SU-DHL-6 (cell line): ENCODE measurements at regions not wholly inside any gene's neighbourhood (a gene's known extent, or its start where the extent isn't known, plus 50 kb on each side); places are given as distances from the start of the nearest gene placed in this dataset.

Source experiments
- H2AFZ ChIP-seq: fragments of 200-600 bp; sonication (generic); 2 replicates; pipeline ENCODE4 v1.6.1; 2014; ENCODE audit warnings: low read depth, mild to moderate bottlenecking, moderate library complexity, mixed read lengths, antibody characterized with exemption, low read length; ENCODE audit not compliant: severe bottlenecking
- H3F3A ChIP-seq: fragments of 200-600 bp; shearing (Covaris generic); 2 replicates; pipeline ENCODE4 v1.6.0; 2016; ENCODE audit warnings: antibody characterized with exemption, mild to moderate bottlenecking; ENCODE audit not compliant: insufficient read depth
- H3K27ac ChIP-seq: fragments of 200-600 bp; sonication (generic); 2 replicates; pipeline ENCODE4 v1.5.1; 2016; ENCODE audit warnings: low read depth, mild to moderate bottlenecking, low read length, moderate library complexity, mixed read lengths
- H3K27me3 ChIP-seq: fragments of 200-600 bp; sonication (generic), shearing (Covaris generic); 2 replicates; pipeline ENCODE4 v1.6.0; 2014; ENCODE audit warnings: mild to moderate bottlenecking, low read length
- H3K36me3 ChIP-seq: fragments of 200-600 bp; sonication (generic); 2 replicates; pipeline ENCODE4 v1.6.1; 2014; ENCODE audit warnings: mild to moderate bottlenecking, low read length, mixed read lengths
- H3K4me2 ChIP-seq: fragments of 300-600, 200-600 bp; shearing (Covaris generic), sonication (generic); 2 replicates; pipeline ENCODE4 v1.6.0; 2014; ENCODE audit warnings: low read length, low read depth, mild to moderate bottlenecking; ENCODE audit not compliant: poor library complexity, severe bottlenecking
- H3K4me3 ChIP-seq: fragments of 200-600 bp; sonication (generic); 2 replicates; pipeline ENCODE4 v1.5.1; 2014; ENCODE audit warnings: antibody characterized with exemption, low read length, mild to moderate bottlenecking, mixed read lengths; ENCODE audit not compliant: insufficient read depth, poor library complexity, severe bottlenecking
- H3K79me2 ChIP-seq: fragments of 200-600 bp; sonication (generic); 2 replicates; pipeline ENCODE4 v1.6.1; 2014; ENCODE audit warnings: mild to moderate bottlenecking, low read length, moderate library complexity; ENCODE audit not compliant: insufficient read depth
- H3K9ac ChIP-seq: fragments of 200-600 bp; sonication (generic); 2 replicates; pipeline ENCODE4 v1.7.0; 2014; ENCODE audit warnings: mild to moderate bottlenecking, low read length
- H3K9me2 ChIP-seq: fragments of 200-600 bp; sonication (generic); replicated peaks from 2 replicates; pipeline ENCODE4 v1.6.1; 2014; ENCODE audit warnings: low read length; ENCODE audit not compliant: insufficient read depth
- H3K9me3 ChIP-seq: fragments of 200-600 bp; sonication (generic); 2 replicates; pipeline ENCODE4 v1.6.1; 2014; ENCODE audit warnings: low read length, mixed read lengths; ENCODE audit not compliant: insufficient read depth
- H4K20me1 ChIP-seq: fragments of 200-600 bp; sonication (generic); 2 replicates; pipeline ENCODE4 v1.6.1; 2014; ENCODE audit warnings: low read depth, mild to moderate bottlenecking, antibody characterized with exemption, low read length, moderate library complexity, mixed read lengths
- EZH2phosphoT487 ChIP-seq: fragments of 200-600 bp; sonication (generic), shearing (Covaris generic); conservative IDR thresholded peaks from 2 replicates; pipeline ENCODE4 v1.6.1; 2018; ENCODE audit warnings: mild to moderate bottlenecking, antibody characterized with exemption, low read length, moderate library complexity, mixed read lengths
- TF ChIP-seq, protein P1 (sequence below): fragments of 200-600 bp; sonication (generic); IDR thresholded peaks from one replicate; pipeline ENCODE4 v1.5.1; 2017; ENCODE audit warnings: antibody characterized with exemption, mild to moderate bottlenecking, low read length, moderate library complexity; ENCODE audit not compliant: insufficient read depth, poor library complexity, severe bottlenecking

DNA sequence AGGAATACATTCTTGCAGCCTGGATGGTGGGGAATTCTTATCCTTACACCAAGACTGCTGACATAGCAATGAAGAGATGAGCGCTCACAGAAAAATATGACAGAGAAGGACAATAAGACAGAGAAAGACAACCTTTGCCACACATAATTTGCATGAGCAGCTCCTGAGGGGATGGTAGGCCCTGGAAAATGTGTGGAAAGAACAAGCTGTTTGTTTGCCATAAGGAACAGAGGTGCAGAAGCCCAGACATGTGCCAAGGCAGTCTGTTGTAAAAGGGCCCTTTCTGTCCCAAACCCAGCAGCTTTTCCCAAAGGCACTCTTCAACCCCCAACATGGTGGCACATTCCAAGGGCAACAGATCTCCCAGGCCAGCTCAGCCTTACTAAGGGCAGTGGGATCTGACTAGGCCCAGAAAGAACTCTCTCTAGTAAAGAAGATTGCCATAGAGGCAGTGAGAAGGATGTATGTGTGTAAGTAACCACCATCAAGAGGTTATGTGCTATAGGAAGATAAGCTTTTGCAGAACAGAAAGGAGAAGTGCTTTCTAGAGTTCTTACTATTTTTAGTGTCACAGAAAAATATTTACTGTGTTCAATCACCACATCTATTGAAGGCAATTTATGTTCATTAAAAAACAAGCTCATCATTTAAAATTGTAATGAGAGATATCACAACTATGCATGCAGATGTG lies 287.0 kb upstream of the RASGEF1B start:
- Histone ChIP-seq H3K9ac (no peak overlapping the region), H3K36me3 (no peaks in the 10 kb centered on the region), H2AFZ (no peak overlapping the region), H3K9me3 (no peaks in the 10 kb centered on the region), H3K4me2 (no peak overlapping the region), H4K20me1 (no peaks in the 10 kb centered on the region), H3K27ac (no peak overlapping the region), H3K79me2 (no peaks in the 10 kb centered on the region), H3K27me3 (no peaks in the 10 kb centered on the region), H3F3A (no peaks in the 10 kb centered on the region), H3K9me2 (no peaks in the 10 kb centered on the region), H3K4me3 (no peak overlapping the region)
- no peak for TF ChIP-seq EZH2phosphoT487
- TF ChIP-seq, protein P1, sequence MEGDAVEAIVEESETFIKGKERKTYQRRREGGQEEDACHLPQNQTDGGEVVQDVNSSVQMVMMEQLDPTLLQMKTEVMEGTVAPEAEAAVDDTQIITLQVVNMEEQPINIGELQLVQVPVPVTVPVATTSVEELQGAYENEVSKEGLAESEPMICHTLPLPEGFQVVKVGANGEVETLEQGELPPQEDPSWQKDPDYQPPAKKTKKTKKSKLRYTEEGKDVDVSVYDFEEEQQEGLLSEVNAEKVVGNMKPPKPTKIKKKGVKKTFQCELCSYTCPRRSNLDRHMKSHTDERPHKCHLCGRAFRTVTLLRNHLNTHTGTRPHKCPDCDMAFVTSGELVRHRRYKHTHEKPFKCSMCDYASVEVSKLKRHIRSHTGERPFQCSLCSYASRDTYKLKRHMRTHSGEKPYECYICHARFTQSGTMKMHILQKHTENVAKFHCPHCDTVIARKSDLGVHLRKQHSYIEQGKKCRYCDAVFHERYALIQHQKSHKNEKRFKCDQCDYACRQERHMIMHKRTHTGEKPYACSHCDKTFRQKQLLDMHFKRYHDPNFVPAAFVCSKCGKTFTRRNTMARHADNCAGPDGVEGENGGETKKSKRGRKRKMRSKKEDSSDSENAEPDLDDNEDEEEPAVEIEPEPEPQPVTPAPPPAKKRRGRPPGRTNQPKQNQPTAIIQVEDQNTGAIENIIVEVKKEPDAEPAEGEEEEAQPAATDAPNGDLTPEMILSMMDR: no peak

DNA sequence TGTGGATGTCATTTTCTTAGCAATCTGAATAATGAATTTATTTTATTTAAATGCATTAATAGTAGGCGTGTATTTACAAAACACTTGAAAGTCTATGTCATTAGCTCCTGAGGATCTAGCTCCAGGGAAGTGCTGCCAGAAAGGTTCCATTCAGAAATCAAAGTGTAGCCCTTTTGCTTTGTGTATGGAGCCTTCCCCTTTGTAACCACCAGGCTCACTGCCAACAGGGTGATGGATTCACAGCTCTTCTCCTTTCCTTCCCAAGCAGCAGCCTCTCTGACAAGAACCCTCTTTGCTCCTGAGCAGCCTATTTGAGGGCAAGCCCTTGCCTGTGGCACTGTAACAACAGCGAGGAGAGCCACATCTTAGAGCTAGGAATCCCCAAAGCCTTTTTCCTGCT lies 286.0 kb upstream of the RASGEF1B start:
- H3K9me2 ChIP-seq: no peaks in the 10 kb centered on the region
- H2AFZ ChIP-seq: no peak overlapping the region
- H3K27me3 ChIP-seq: no peaks in the 10 kb centered on the region
- no peak overlapping the region for H3K27ac ChIP-seq
- H3K79me2 ChIP-seq: no peaks in the 10 kb centered on the region
- H3K36me3 ChIP-seq: no peaks in the 10 kb centered on the region
- H3K4me2 ChIP-seq: no peak overlapping the region
- H3K9me3 ChIP-seq: no peaks in the 10 kb centered on the region
- H3F3A ChIP-seq: no peaks in the 10 kb centered on the region
- H4K20me1 ChIP-seq: no peaks in the 10 kb centered on the region
- no peak overlapping the region for H3K4me3 ChIP-seq
- TF ChIP-seq, protein P1: no peak
- TF ChIP-seq EZH2phosphoT487: no peak
- no peak overlapping the region for H3K9ac ChIP-seq

DNA sequence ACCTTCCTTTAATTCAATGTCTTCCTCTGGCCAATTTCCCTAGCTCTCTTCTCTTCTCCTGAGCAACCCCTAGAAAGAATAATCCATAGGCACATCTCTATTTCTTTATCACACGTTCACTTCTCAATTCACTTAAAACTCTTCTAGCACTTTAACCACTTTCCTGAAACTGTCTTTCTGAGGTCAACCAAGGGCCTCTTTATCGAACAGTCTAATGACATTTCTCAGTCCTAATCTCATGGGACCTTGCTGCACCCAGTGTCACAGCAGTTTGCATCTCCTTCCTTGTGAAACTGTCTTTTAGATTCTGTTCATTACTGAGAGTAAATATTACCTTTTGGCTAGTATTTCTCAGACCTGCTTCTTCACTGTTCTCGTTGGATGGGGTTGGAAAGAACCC lies 285.3 kb upstream of the RASGEF1B start:
- H3K79me2 ChIP-seq: no peaks in the 10 kb centered on the region
- TF ChIP-seq EZH2phosphoT487: no peak
- TF ChIP-seq, protein P1: no peak
- H3K4me3 ChIP-seq: no peak overlapping the region
- H3K9me2 ChIP-seq: no peaks in the 10 kb centered on the region
- H3K9me3 ChIP-seq: no peaks in the 10 kb centered on the region
- no peaks in the 10 kb centered on the region for H4K20me1 ChIP-seq
- H3K27ac ChIP-seq: no peak overlapping the region
- no peak overlapping the region for H3K9ac ChIP-seq
- H2AFZ ChIP-seq: no peak overlapping the region
- H3K4me2 ChIP-seq: no peak overlapping the region
- H3K27me3 ChIP-seq: no peaks in the 10 kb centered on the region
- H3K36me3 ChIP-seq: no peaks in the 10 kb centered on the region
- H3F3A ChIP-seq: no peaks in the 10 kb centered on the region
